ENCODE measurements at regions not wholly inside any gene's neighbourhood (a gene's known extent, or its start where the extent isn't known, plus 50 kb on each side); places are given as distances from the start of the nearest gene placed in this dataset.
"Not testable (repeated sequence)": the region's sequence is repeated elsewhere in the genome, so short reads cannot be mapped to it uniquely, and the experiment has no call there.

GRCh38 chr17:27065588-27065987 lies 228.3 kb upstream of the WSB1 start:
- DNase-seq, result no peak

- DNase-seq, result no peak
These were observed 227.6 kb upstream of the WSB1 start for GRCh38 chr17:27066315-27066714.

- DNase-seq, result no peak
These were observed 223.9 kb upstream of the WSB1 start for GRCh38 chr17:27069842-27070508.

GRCh38 chr17:27070836-27071235 lies 223.1 kb upstream of the WSB1 start:
- no peak for DNase-seq

GRCh38 chr17:27072885-27073284 lies 221.0 kb upstream of the WSB1 start:
- no peak for DNase-seq

- DNase-seq, result no peak
These were observed 217.1 kb upstream of the WSB1 start for GRCh38 chr17:27076814-27077213.

- DNase-seq, result no peak
These were observed 215.6 kb upstream of the WSB1 start for GRCh38 chr17:27078296-27078695.

- DNase-seq, result no peak
These were observed 214.3 kb upstream of the WSB1 start for GRCh38 chr17:27079660-27080059.

GRCh38 chr17:27081002-27081638 lies 212.8 kb upstream of the WSB1 start:
- DNase-seq, result no peak

GRCh38 chr17:27082023-27082774 lies 211.7 kb upstream of the WSB1 start:
- no peak for DNase-seq

GRCh38 chr17:27082775-27083154 lies 211.1 kb upstream of the WSB1 start:
- DNase-seq, result no peak

GRCh38 chr17:27083408-27084185 lies 210.3 kb upstream of the WSB1 start:
- DNase-seq, result no peak

GRCh38 chr17:27085517-27085916 lies 208.4 kb upstream of the WSB1 start:
- DNase-seq, result no peak

GRCh38 chr17:27086526-27086925 lies 207.4 kb upstream of the WSB1 start:
- no peak for DNase-seq

- DNase-seq, result no peak
These were observed 205.8 kb upstream of the WSB1 start for GRCh38 chr17:27087935-27088766.

- no peak for DNase-seq
These were observed 205.2 kb upstream of the WSB1 start for GRCh38 chr17:27088767-27089078.

GRCh38 chr17:27089079-27089928 lies 204.6 kb upstream of the WSB1 start:
- DNase-seq, result not testable (repeated sequence)

- no peak for DNase-seq
These were observed 204.0 kb upstream of the WSB1 start for GRCh38 chr17:27089929-27090247.

- not testable (repeated sequence) for DNase-seq
These were observed 203.4 kb upstream of the WSB1 start for GRCh38 chr17:27090450-27091042.

- DNase-seq, result no peak
These were observed 202.8 kb upstream of the WSB1 start for GRCh38 chr17:27091043-27091497.

Data from muscle of back (tissue), 3 donors.